HepG2 (cell line): ENCODE measurements at regions not wholly inside any gene's neighbourhood (a gene's known extent, or its start where the extent isn't known, plus 50 kb on each side); places are given as distances from the start of the nearest gene placed in this dataset.
A peak's percentile ranks its signal among the peaks of the same experiment; 100 is the strongest.

ENCODE experiments used
- BCLAF1 ChIP-seq: fragments of 450-650 bp; IDR thresholded peaks from 2 replicates; pipeline ENCODE4 v1.6.1; 2017; ENCODE audit warnings: mild to moderate bottlenecking
- BHLHE40 ChIP-seq: IDR thresholded peaks from 2 replicates; pipeline ENCODE4 v1.6.1; 2011; ENCODE audit warnings: low read length, improper control_type of control experiment
- HDAC1 ChIP-seq: sonication (generic); formaldehyde crosslinking; IDR thresholded peaks from 2 replicates; pipeline ENCODE4 v1.5.1; 2020; ENCODE audit warnings: mild to moderate bottlenecking, missing genetic modification reagents
- HIVEP1 ChIP-seq: sonication (generic); formaldehyde crosslinking; IDR thresholded peaks from 2 replicates; pipeline ENCODE4 v1.4.0; 2020; ENCODE audit warnings: mild to moderate bottlenecking, missing genetic modification reagents
- HMGXB4 ChIP-seq, 2 experiments: sonication (generic) in 1 of 2; formaldehyde crosslinking in 1 of 2; IDR thresholded peaks; 2 replicates each; pipeline versions ENCODE4 v1.4.0 to v1.6.1; 2018 to 2020; ENCODE audit warnings: missing genetic modification reagents in 2 of 2, borderline replicate concordance in 1 of 2, low read depth in 1 of 2, mild to moderate bottlenecking in 1 of 2, missing biosample characterization in 1 of 2
- KAT8 ChIP-seq: IDR thresholded peaks from 2 replicates; pipeline ENCODE4 v1.6.1; 2016; ENCODE audit warnings: missing genetic modification reagents, missing compliant biosample characterization
- KIAA2018 ChIP-seq: sonication (generic); formaldehyde crosslinking; IDR thresholded peaks from 2 replicates; pipeline ENCODE4 v1.5.0; 2020; ENCODE audit warnings: mild to moderate bottlenecking, missing genetic modification reagents, borderline replicate concordance
- PLSCR1 ChIP-seq: sonication (generic); formaldehyde crosslinking; IDR thresholded peaks from 2 replicates; pipeline ENCODE4 v1.5.0; 2020; ENCODE audit warnings: missing genetic modification reagents, mild to moderate bottlenecking, borderline replicate concordance
- SMARCC2 ChIP-seq: fragments of 450-650 bp; IDR thresholded peaks from 2 replicates; pipeline ENCODE4 v1.6.1; 2017; ENCODE audit warnings: antibody characterized with exemption, mild to moderate bottlenecking
- TAF1 ChIP-seq: sonication (generic); formaldehyde crosslinking; IDR thresholded peaks from 2 replicates; pipeline ENCODE4 v1.4.0; 2020; ENCODE audit warnings: missing genetic modification reagents
- ZFP82 ChIP-seq: sonication (generic); formaldehyde crosslinking; IDR thresholded peaks from 2 replicates; pipeline ENCODE4 v1.5.1; 2020; ENCODE audit warnings: mild to moderate bottlenecking, missing genetic modification reagents, borderline replicate concordance
- ZMAT3 ChIP-seq: sonication (generic); formaldehyde crosslinking; conservative IDR thresholded peaks from 2 replicates; pipeline ENCODE4 v1.7.0; 2021; ENCODE audit warnings: missing genetic modification reagents
- ZNF484 ChIP-seq: sonication (generic); formaldehyde crosslinking; IDR thresholded peaks from 2 replicates; pipeline ENCODE4 v1.5.1; 2020; ENCODE audit warnings: mild to moderate bottlenecking, low read depth, missing genetic modification reagents, borderline replicate concordance
- ZNF775 ChIP-seq: sonication (generic); formaldehyde crosslinking; IDR thresholded peaks from 2 replicates; pipeline ENCODE4 v1.4.0; 2020; ENCODE audit warnings: missing genetic modification reagents, mild to moderate bottlenecking, moderate library complexity, borderline replicate concordance

GRCh38 chr6:4647414-4648365, 128.5 kb upstream of the CDYL start (continued):
- TF ChIP-seq BCLAF1 (no peak), TAF1 (CRISPR knock-in tag) (peak; percentile 21; the same call in 1 of the 2 replicates), KAT8 (CRISPR knock-in tag) (peak; percentile 83), HMGXB4 (CRISPR knock-in tag; IDR thresholded peaks at IDR 0.05; ENCODE audit: borderline replicate concordance in 1 of 2, low read depth in 1 of 2) (no peak; a peak in 1 of 4 replicates), KIAA2018 (no peak), BHLHE40 (peak; percentile 82), ZMAT3 (CRISPR knock-in tag) (peak; percentile 91), ZNF775 (CRISPR knock-in tag) (no peak), HDAC1 (CRISPR knock-in tag) (no peak), SMARCC2 (no peak), ZNF484 (CRISPR knock-in tag) (no peak), HIVEP1 (CRISPR knock-in tag) (peak; percentile 91), PLSCR1 (CRISPR knock-in tag) (no peak), ZFP82 (CRISPR knock-in tag) (no peak)
